ENCODE measurements at regions not wholly inside any gene's neighbourhood (a gene's known extent, or its start where the extent isn't known, plus 50 kb on each side); places are given as distances from the start of the nearest gene placed in this dataset.

DNA sequence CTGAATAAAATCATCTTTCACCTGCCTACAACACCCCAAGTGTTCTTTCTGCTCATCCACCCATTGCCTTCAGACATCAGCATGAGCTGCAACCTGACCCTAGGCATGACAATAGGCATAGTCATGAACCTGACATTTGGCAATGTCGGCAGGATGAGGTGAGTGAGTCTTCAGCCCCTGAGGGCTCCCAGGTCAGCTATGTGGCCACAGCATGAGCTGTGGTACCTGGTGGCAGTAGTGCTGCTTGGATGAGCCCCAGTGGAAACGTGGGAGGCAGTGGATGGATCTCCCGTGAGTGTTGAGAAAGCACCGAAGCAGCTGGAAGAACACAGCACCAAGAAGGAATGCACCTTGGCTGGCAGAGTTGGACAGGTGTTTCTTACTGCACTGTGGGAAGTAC, 334.8 kb upstream of the FAR2 start:
- peaks cover 0 to 2% (median 0%) of the 10 kb centered on the region in 9 donors for H3K9me3 Mint-ChIP-seq
- POLR2A ChIA-PET: no interaction called here

DNA sequence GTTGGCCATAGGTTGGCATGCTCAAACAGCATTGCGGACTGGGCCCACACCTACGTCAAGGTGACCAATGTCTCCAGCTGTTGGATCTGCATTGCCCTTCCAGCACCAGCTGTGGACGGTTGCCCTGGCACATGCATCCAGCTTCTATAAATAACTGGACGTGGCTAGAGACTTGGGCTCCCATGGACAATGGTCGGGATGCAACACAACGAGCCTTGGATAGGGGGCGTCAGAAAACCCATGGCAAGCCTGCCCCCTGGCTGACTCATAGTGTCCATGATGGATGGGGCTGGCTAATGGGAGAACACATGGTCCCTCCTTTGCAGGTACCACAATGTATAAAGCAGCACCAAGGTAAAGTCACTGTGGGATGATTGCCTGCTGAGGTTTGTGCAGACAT, 331.6 kb upstream of the FAR2 start:
- no peak overlapping the region for H3K27ac Mint-ChIP-seq
- DNase-seq: no peak
- H3K4me3 Mint-ChIP-seq: no peak overlapping the region
- H3K4me1 Mint-ChIP-seq: no peaks in the 10 kb centered on the region
- POLR2A ChIA-PET: no interaction called here
- peaks cover 0 to 3% (median 0%) of the 10 kb centered on the region in 5 donors for H3K27me3 Mint-ChIP-seq
- H3K9me3 Mint-ChIP-seq: no peaks in the 10 kb centered on the region
- no peak for ATAC-seq
- H3K36me3 Mint-ChIP-seq: no peaks in the 10 kb centered on the region

More for the DNA sequence above, 334.8 kb upstream of the FAR2 start:
- Mint-ChIP-seq H3K4me3 (no peak overlapping the region), H3K4me1 (no peaks in the 10 kb centered on the region), H3K27me3 (peaks cover 0 to 3% (median 0%) of the 10 kb centered on the region in 5 donors), H3K36me3 (no peaks in the 10 kb centered on the region), H3K27ac (no peak overlapping the region)
- DNase-seq (no peak), ATAC-seq (no peak)

DNA sequence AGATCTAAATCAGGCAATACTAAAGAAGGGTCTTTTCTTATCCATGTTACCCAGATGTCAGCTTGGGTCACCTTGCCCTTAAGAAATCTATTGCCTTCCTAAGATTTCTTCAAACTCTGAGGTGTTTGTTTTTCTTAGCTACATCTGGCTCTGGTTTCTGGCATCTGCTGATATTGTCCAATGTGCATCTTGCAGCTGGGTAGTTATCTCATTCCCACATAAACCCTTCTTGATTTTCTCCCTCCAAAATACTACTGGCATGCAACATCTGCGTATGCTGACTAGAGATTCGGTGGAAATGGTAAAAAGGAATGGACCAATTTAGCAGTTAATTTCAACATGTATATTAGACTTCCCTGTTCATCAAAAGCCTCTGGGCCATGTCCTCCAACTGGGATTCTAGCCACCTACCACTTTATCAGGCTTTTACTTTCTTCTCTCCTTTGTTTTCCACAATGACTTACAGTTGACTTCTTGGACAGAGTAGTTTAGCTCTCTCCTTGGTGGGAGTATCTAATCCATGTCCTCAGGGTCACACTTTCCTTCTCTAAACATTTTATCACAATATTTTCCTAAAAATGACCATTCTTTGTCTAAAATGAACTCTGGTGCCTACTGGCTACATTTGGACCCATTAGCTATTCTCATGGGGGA, 324.8 kb upstream of the FAR2 start:
- Mint-ChIP-seq H3K27me3 (peaks cover 0 to 4% (median 0%) of the 10 kb centered on the region in 5 donors), H3K4me1 (no peaks in the 10 kb centered on the region), H3K27ac (no peak overlapping the region), H3K4me3 (no peak overlapping the region), H3K9me3 (no peaks in the 10 kb centered on the region), H3K36me3 (no peaks in the 10 kb centered on the region)
- POLR2A ChIA-PET: interaction anchor here (0.6 kb wide), 1 partner anchor 980 kb away, joined by 5 read pairs; no protein-coding TSS in a partner anchor
- ATAC-seq (no peak), DNase-seq (no peak)

DNA sequence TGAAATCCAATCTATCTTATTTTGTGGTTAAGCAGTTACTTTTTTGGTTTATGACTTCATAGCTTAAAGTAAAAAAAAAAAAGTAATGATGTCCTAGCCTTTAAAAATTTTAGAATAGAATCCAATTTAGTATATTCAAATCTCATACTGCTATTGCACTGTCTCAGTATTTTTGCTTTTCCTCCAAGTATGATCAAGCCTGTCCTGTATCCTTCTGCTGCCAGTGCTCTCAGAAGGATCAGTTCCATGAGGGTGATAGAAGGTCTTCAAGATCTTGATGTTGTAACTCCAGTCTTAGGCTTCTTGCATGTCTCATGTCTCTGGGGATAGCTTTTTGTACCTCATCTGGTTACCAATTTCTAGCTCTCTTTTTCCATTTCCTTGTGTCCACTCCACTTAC, 324.2 kb upstream of the FAR2 start:
- ATAC-seq (no peak), DNase-seq (no peak)
- POLR2A ChIA-PET: no interaction called here
- H3K9me3 Mint-ChIP-seq: no peaks in the 10 kb centered on the region
- no peaks in the 10 kb centered on the region for H3K36me3 Mint-ChIP-seq
- no peak overlapping the region for H3K27ac Mint-ChIP-seq
- no peak overlapping the region for H3K4me3 Mint-ChIP-seq
- peaks cover 0 to 4% (median 0%) of the 10 kb centered on the region in 5 donors for H3K27me3 Mint-ChIP-seq
- no peaks in the 10 kb centered on the region for H3K4me1 Mint-ChIP-seq

- ATAC-seq (no peak), DNase-seq (no peak)
- H3K9me3 Mint-ChIP-seq: no peaks in the 10 kb centered on the region
- no peak overlapping the region for H3K27ac Mint-ChIP-seq
- H3K27me3 Mint-ChIP-seq: peaks cover 0 to 4% (median 0%) of the 10 kb centered on the region in 5 donors
- no peaks in the 10 kb centered on the region for H3K36me3 Mint-ChIP-seq
- no peaks in the 10 kb centered on the region for H3K4me1 Mint-ChIP-seq
- POLR2A ChIA-PET: no interaction called here
- no peak overlapping the region for H3K4me3 Mint-ChIP-seq
These were observed 322.3 kb upstream of the FAR2 start for GRCh38 chr12:28826766-28827165.

DNA sequence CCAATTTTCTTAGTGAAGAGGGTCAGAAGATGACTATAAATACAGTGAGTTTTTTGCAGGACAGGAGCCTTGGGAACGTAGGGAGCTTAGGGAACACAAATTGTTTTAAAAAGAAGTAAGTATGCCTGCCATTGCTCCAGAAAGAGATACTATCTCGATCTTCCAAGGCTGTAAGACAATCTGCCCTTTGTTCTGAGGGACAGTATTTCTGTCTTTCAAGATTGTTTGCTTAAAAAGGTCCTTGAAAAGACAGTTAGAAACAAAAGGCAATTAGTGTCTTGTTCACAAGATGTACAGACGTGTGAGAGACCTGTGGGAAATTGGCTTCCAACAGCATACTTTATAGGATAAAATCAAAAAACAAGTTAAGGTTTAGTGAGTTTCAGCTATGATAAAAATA, 321.2 kb upstream of the FAR2 start:
- H3K9me3 Mint-ChIP-seq: peaks cover 0 to 4% (median 0%) of the 10 kb centered on the region in 9 donors

GRCh38 chr12:28828318-28828717, 320.8 kb upstream of the FAR2 start:
- no peak overlapping the region for H3K27ac Mint-ChIP-seq
- H3K27me3 Mint-ChIP-seq: peaks cover 0 to 4% (median 0%) of the 10 kb centered on the region in 5 donors
- H3K36me3 Mint-ChIP-seq: no peaks in the 10 kb centered on the region
- H3K9me3 Mint-ChIP-seq: peaks cover 0 to 9% (median 2%) of the 10 kb centered on the region in 9 donors
- no peaks in the 10 kb centered on the region for H3K4me1 Mint-ChIP-seq
- no peak overlapping the region for H3K4me3 Mint-ChIP-seq
- ATAC-seq (no peak), DNase-seq (no peak)
- POLR2A ChIA-PET: no interaction called here

More for the DNA sequence above, 321.2 kb upstream of the FAR2 start:
- H3K4me3 Mint-ChIP-seq: no peak overlapping the region
- H3K27me3 Mint-ChIP-seq: peaks cover 0 to 4% (median 0%) of the 10 kb centered on the region in 5 donors
- DNase-seq: no peak
- H3K4me1 Mint-ChIP-seq: no peaks in the 10 kb centered on the region
- H3K36me3 Mint-ChIP-seq: no peaks in the 10 kb centered on the region
- POLR2A ChIA-PET: no interaction called here
- ATAC-seq: no peak
- no peak overlapping the region for H3K27ac Mint-ChIP-seq

- H3K9me3 Mint-ChIP-seq: peaks cover 2 to 27% (median 10%) of the 10 kb centered on the region in 9 donors
- no peak overlapping the region for H3K27ac Mint-ChIP-seq
- peaks cover 0 to 4% (median 0%) of the 10 kb centered on the region in 5 donors for H3K27me3 Mint-ChIP-seq
- no peaks in the 10 kb centered on the region for H3K4me1 Mint-ChIP-seq
- no peak overlapping the region for H3K4me3 Mint-ChIP-seq
- DNase-seq: no peak
- ATAC-seq: no peak
- no peaks in the 10 kb centered on the region for H3K36me3 Mint-ChIP-seq
- POLR2A ChIA-PET: no interaction called here
These were observed 318.6 kb upstream of the FAR2 start for GRCh38 chr12:28830491-28830890.

DNA sequence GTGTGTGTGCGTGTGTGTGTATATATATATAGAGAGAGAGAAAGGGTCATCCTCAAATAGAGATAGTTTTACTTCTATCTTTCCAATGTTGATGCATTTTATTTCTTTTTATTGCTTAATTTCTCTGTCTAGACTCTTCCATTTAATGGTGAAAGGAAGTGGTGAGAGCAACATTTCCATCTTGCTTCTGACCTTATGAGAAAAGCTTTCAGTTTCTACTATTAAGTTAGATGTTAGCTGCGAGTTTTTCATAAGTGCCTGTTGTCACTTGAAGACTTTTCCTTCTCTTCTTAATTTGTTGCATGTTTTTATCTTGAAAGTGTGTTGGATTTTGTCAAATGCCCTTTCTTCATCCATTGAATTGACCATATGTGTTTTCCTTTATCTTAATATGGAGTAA, 304.4 kb upstream of the FAR2 start:
- POLR2A ChIA-PET: no interaction called here
- Mint-ChIP-seq H3K9me3 (peaks cover 0 to 11% (median 0%) of the 10 kb centered on the region in 9 donors), H3K36me3 (no peaks in the 10 kb centered on the region), H3K4me3 (no peak overlapping the region), H3K27me3 (peaks cover 0 to 3% (median 2%) of the 10 kb centered on the region in 5 donors), H3K27ac (no peak overlapping the region), H3K4me1 (no peaks in the 10 kb centered on the region)
- DNase-seq (no peak), ATAC-seq (no peak)

DNA sequence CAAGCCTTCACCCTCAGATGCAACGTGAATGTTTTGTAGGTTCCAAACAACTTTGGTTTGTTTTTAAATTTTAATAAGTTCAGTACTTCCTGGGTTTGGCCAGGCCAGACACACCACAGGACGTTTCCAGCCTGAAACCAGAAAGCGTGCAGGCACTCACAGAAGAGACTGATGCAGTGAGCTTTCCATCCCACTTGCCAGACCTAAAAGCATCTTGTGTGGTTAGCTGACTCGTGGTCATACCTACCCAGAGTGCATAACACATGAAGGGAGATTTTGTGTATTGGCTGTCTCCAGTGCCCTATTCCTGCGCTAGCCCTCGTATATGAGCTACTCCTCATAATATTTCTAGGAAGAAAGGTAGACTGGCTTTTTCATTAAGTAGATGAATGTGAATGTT, 297.3 kb upstream of the FAR2 start:
- Mint-ChIP-seq H3K4me3 (no peak overlapping the region), H3K27me3 (peaks cover 0 to 7% (median 2%) of the 10 kb centered on the region in 5 donors), H3K27ac (no peak overlapping the region), H3K36me3 (no peaks in the 10 kb centered on the region), H3K9me3 (no peaks in the 10 kb centered on the region), H3K4me1 (no peaks in the 10 kb centered on the region)
- ATAC-seq: no peak
- DNase-seq: no peak
- POLR2A ChIA-PET: no interaction called here

DNA sequence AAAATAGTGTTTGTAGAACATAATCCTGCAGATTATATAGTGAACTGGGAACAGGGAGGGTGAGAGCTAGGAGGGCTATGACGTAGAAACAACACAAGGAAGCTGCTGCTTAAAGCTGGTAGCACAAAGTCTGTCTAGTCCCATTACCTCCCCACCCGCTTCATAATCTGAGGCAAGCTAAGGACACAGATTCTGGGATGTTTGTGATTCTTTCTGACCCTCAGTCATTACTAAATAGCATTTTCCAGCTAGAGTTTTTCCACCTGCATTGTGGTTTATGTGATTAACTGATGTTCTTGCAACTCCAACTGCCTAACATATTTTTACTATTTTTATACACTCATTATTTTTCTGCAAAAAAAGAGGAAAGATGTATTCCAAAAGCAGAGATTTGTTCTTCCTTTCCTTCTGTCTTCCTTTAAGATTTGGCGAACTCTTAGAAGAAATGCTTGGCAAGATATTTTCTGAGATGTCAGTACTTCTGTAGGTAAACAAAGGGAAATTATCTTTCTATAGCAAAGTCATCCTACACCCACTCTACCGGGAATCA, 293.2 kb upstream of the FAR2 start:
- DNase-seq (no peak), ATAC-seq (no peak)
- Mint-ChIP-seq H3K4me3 (no peak overlapping the region), H3K36me3 (no peaks in the 10 kb centered on the region), H3K4me1 (no peaks in the 10 kb centered on the region), H3K27me3 (peaks cover 0 to 1% (median 0%) of the 10 kb centered on the region in 5 donors), H3K9me3 (no peaks in the 10 kb centered on the region), H3K27ac (no peak overlapping the region)
- POLR2A ChIA-PET: no interaction called here

- Mint-ChIP-seq H3K9me3 (no peaks in the 10 kb centered on the region), H3K4me3 (no peak overlapping the region), H3K4me1 (no peaks in the 10 kb centered on the region), H3K36me3 (no peaks in the 10 kb centered on the region), H3K27me3 (peaks cover 0 to 1% (median 0%) of the 10 kb centered on the region in 5 donors), H3K27ac (no peak overlapping the region)
- POLR2A ChIA-PET: no interaction called here
- ATAC-seq: no peak
- DNase-seq: no peak
These were observed 291.7 kb upstream of the FAR2 start for GRCh38 chr12:28857369-28857768.

GRCh38 chr12:28859551-28859950, 289.5 kb upstream of the FAR2 start:
- DNase-seq (no peak), ATAC-seq (no peak)
- peaks cover 0 to 2% (median 0%) of the 10 kb centered on the region in 4 donors for H3K4me1 Mint-ChIP-seq
- H3K9me3 Mint-ChIP-seq: peaks cover 0 to 8% (median 0%) of the 10 kb centered on the region in 9 donors
- H3K4me3 Mint-ChIP-seq: no peak overlapping the region
- peaks cover 0 to 10% (median 1%) of the 10 kb centered on the region in 5 donors for H3K27me3 Mint-ChIP-seq
- no peaks in the 10 kb centered on the region for H3K36me3 Mint-ChIP-seq
- POLR2A ChIA-PET: no interaction called here
- H3K27ac Mint-ChIP-seq: no peak overlapping the region

DNA sequence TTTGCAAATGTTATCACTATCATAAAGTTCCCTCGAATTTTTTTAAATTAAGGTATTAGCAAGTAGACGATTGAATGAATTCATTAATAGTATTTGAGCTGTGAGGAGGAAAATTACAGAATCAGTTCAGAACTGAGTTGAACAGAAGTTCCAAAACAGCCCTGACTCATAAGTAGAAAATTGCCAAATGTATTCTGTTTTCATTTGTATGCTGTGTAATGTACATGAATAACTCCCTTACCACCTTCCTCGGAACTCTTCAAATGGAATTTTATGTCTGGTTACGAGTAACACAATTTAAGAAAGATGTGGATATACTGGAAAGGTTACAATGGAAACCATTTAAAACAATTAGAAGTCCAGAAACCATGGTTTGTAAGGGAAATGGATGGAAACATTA, 283.3 kb upstream of the FAR2 start:
- Mint-ChIP-seq H3K9me3 (peaks cover 0 to 9% (median 0%) of the 10 kb centered on the region in 9 donors), H3K27me3 (peaks cover 0 to 11% (median 3%) of the 10 kb centered on the region in 5 donors), H3K36me3 (no peaks in the 10 kb centered on the region), H3K27ac (no peak overlapping the region), H3K4me1 (peaks cover 0 to 2% (median 0%) of the 10 kb centered on the region in 4 donors), H3K4me3 (no peak overlapping the region)
- ATAC-seq (no peak), DNase-seq (no peak)
- POLR2A ChIA-PET: no interaction called here
